ENCODE measurements at regions not wholly inside any gene's neighbourhood (a gene's known extent, or its start where the extent isn't known, plus 50 kb on each side); places are given as distances from the start of the nearest gene placed in this dataset.

GRCh38 chr6:23280437-23280836 lies 711.1 kb downstream of the HDGFL1 start (continued):
- TF ChIP-seq SAP130 (CRISPR knock-in tag; IDR thresholded peaks at IDR 0.05; ENCODE audit: low read depth) (no peak), MIXL1 (CRISPR knock-in tag; IDR thresholded peaks at IDR 0.05) (no peak), CREM (IDR thresholded peaks at IDR 0.05) (no peak), CREM (CRISPR knock-in tag; IDR thresholded peaks at IDR 0.05) (no peak)

- no TSS peak for BruUV-seq (replicated peaks)
- H3K4me3 ChIP-seq (replicated peaks in 1 of 3; ENCODE audit: insufficient read depth in 1 of 3, low read depth in 2 of 3, low read length in 3 of 3) = no peak overlapping the region
- no peaks in the 10 kb centered on the region for H4K20me1 ChIP-seq (ENCODE audit: insufficient read depth, low read length)
- H3K27me3 ChIP-seq (ENCODE audit: control insufficient read depth in 1 of 2, insufficient read depth in 2 of 2, low read length in 2 of 2) = no peaks in the 10 kb centered on the region
- ATAC-seq (no peak), DNase-seq (ENCODE audit: low spot score) (no peak), FAIRE-seq (no peak)
- H3K9me3 ChIP-seq (ENCODE audit: low read length) = peaks cover 88% of the 10 kb centered on the region
- in situ Hi-C loops (cut with HindIII; ENCODE audit: extremely low pct_ligation_motif_present, low pct_unique_long_range_greater_than_20kb) = no loop called here
- TF ChIP-seq PHB2 (IDR thresholded peaks at IDR 0.05; ENCODE audit: partially characterized antibody) (no peak), TFDP2 (CRISPR knock-in tag; IDR thresholded peaks at IDR 0.05) (no peak), KLF15 (CRISPR knock-in tag; IDR thresholded peaks at IDR 0.05; ENCODE audit: borderline replicate concordance) (no peak), AFF4 (CRISPR knock-in tag; IDR thresholded peaks at IDR 0.05) (no peak), ZNF780A (CRISPR knock-in tag; IDR thresholded peaks at IDR 0.05) (no peak), ZNF441 (CRISPR knock-in tag; IDR thresholded peaks at IDR 0.05; ENCODE audit: borderline replicate concordance) (no peak)
- TF ChIP-seq, protein P1, sequence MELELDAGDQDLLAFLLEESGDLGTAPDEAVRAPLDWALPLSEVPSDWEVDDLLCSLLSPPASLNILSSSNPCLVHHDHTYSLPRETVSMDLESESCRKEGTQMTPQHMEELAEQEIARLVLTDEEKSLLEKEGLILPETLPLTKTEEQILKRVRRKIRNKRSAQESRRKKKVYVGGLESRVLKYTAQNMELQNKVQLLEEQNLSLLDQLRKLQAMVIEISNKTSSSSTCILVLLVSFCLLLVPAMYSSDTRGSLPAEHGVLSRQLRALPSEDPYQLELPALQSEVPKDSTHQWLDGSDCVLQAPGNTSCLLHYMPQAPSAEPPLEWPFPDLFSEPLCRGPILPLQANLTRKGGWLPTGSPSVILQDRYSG (CRISPR knock-in tag; IDR thresholded peaks at IDR 0.05) = no peak
- H2AFZ ChIP-seq (ENCODE audit: low read length) = no peak overlapping the region
- no peaks in the 10 kb centered on the region for H3K79me2 ChIP-seq (ENCODE audit: insufficient read depth, low read length)
- WGBS (ENCODE audit: low lambda C conversion rate) = 6% methylated on average over 10 of the region's 10 CpGs
- ChIA-PET POLR2A (no interaction called here), CTCF (ENCODE audit: low intra/inter-chr PET ratio, low total read pairs) (no interaction called here)
- H3K27ac ChIP-seq (ENCODE audit: extremely low read length, insufficient read depth, low read length) = no peak overlapping the region
- no peak overlapping the region for H3K4me2 ChIP-seq (ENCODE audit: low read depth, low read length)
- no peaks in the 10 kb centered on the region for H3K4me1 ChIP-seq (ENCODE audit: insufficient read depth, low read length)
- H3K9ac ChIP-seq (ENCODE audit: insufficient read depth, low read depth, low read length) = no peak overlapping the region
- no peaks in the 10 kb centered on the region for H3K36me3 ChIP-seq (replicated peaks in 1 of 2; ENCODE audit: control insufficient read depth in 1 of 2, insufficient read depth in 2 of 2, low read length in 2 of 2)
- intact Hi-C loops (cut with micrococcal nuclease; ENCODE audit: unreplicated experiment) = no loop called here
Observed at GRCh38 chr6:23282252-23283021, 713.1 kb downstream of the HDGFL1 start.

Measured in HepG2 (cell line).